GM10847 (cell line): ENCODE measurements at regions not wholly inside any gene's neighbourhood (a gene's known extent, or its start where the extent isn't known, plus 50 kb on each side); places are given as distances from the start of the nearest gene placed in this dataset.

Experiments
- POLR2A ChIP-seq: IDR thresholded peaks from 2 replicates; pipeline ENCODE4 v1.6.1; 2011; ENCODE audit not compliant: insufficient read length; ENCODE audit errors: extremely low read depth

DNA sequence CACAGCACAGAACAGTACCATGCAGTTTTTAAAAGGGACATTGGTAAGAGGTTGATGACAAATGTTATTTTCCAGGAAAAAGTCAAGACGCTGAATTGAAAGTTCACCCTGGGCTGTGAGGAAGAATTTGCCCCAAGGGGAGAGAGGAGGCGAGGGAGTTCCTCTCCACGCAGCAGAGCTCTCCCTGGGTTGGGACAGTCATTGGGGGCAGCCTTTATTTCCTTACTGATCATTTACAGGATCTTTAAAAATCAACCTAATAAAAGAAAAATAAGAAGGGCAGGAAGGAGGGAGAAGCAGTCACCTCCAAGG lies 49.9 kb upstream of the WNT7B start:
- no peak for TF ChIP-seq POLR2A

- no peak for TF ChIP-seq POLR2A
These were observed 50.5 kb upstream of the WNT7B start for GRCh38 chr22:46027211-46028105.

DNA sequence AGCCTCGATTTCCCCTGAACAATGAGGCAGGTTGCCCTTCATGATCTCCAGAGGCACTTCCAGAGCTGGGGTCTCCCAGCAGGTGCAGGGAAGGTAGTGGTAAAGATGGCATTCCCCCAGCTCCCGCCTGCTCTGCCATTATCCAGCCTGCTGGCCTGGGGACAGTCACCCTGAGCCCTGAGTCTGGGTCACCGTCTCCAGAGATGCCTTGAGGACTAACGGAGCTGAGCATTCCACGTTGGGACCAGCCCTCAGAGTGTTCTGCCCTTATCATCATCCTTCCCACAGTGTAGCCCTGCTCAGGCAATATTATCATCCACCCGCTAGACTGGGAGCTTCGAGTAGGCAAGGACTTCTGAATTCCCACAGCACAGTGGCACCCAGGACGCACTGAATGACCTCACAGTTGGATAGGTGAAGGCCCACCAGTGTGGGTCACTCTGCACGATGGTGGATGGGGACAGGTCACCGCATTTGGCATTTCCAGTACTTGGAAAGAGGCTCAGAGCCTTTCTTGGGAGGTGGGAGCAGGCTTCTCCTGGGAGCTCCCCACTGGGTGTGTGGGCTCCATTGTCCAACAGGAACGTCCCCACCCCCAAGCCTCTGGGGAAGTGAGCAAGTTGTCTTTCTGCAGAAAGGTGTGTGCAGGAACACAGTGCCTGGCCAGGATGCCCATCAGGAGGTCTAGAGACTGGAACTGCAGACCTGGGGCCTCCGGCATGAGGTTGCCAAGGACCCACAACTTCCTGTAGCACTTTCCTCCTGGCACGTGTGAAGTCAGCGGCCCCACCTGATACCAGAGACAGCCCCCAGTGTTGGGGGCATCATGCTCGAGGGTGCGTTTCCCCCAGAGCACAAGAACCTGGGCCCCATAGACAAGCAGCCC lies 51.4 kb upstream of the WNT7B start:
- no peak for TF ChIP-seq POLR2A

- TF ChIP-seq POLR2A = no peak
These were observed 52.1 kb upstream of the WNT7B start for GRCh38 chr22:46029036-46029435.

DNA sequence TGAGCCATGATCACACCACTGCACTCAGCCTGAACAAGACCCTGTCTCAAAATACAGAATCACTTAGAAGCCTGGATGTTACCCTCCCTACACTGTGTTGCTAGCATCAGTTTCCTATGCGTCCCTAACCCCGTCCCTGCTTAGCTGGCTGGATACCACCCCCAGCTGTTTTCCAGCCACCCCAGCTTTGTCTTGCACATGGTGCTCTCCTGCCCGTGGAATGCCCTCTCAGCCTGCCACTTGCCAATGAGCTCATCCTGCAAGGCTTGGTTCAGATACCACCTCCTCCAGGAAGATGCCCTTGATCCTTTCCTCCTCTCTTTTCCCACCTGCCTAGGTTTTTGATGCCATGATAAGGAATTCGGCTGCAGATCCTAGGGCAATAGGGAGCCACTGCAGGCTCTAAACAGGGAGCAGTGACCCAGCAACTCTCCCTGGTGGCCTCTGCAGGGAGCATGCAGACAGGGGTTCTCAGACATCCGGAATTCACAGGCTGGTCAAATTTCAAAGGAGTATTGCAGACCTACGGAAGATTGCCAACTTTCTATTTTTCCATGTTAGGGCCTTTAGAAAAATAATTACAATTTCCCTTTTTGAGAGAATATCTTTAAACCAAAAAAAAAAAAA lies 52.7 kb upstream of the WNT7B start:
- no peak for TF ChIP-seq POLR2A

- no peak for TF ChIP-seq POLR2A
These were observed 53.4 kb upstream of the WNT7B start for GRCh38 chr22:46030231-46030880.

DNA sequence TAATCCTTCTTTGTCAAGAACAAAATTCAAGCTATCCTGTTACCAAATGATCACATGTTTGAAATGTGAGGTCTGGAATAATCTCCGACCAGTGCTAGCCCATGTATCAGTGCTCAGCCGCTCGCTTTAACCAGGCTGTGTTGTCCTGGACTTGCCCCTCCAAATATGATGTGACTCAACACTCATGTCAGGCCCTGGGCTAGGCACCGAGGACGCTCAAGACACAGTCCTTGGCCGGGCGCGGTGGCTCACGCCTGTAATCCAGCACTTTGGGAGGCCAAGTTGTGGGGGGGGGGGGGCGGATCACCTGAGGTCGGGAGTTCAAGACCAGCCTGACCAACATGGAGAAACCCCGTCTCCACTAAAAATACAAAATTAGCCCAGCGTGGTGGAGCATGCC lies 54.1 kb upstream of the WNT7B start:
- TF ChIP-seq POLR2A = no peak

- no peak for TF ChIP-seq POLR2A
These were observed 54.6 kb upstream of the WNT7B start for GRCh38 chr22:46031557-46031956.

DNA sequence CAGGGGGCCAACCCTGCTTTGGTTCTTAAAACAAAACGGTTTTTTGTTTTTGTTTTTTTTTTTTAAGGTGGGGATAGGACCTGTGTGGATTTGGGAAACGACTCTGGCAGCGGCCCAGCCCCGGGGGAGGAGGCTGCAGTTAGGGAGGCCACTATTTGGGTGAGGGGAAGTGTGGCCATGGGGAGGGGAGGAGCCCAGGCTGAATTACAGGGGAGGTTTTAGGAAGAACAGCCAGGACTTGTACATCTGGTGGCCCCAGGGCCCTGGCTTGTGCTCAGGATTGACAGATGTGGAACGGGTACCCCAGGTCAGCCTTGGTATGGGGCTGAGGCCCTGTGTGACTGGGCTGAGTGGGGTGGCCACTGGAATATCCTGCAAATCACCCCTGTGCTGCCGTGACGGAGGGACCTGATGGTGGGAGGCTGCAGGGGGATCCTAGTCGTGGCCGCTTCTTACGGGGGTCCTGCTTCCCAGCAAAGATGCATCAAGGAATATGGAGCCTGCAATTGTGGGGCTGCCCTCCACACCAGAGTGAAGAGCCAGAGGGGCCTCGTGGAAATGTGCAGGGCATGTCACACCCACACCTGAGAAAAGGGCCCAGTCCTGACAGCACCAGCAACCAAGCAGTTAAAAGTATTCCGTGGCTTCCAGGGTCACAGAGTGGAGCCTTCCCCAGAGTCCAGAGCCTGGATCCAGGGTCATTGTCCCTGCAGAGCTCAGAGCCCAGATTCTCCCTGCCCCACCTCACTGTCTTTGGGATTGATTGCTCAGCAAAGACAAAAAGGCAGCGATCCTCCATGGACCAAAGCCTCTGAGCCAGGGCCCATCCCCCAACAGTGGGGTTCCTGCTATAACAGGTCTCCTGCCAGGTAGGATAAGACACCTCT lies 55.2 kb upstream of the WNT7B start:
- no peak for TF ChIP-seq POLR2A

- no peak for TF ChIP-seq POLR2A
These were observed 56.6 kb upstream of the WNT7B start for GRCh38 chr22:46033256-46034200.

GRCh38 chr22:46035380-46035741 lies 58.4 kb upstream of the WNT7B start:
- TF ChIP-seq POLR2A = no peak

- TF ChIP-seq POLR2A = peak; percentile 83
These were observed 59.0 kb upstream of the WNT7B start for GRCh38 chr22:46035742-46036557.
